ENCODE measurements at regions not wholly inside any gene's neighbourhood (a gene's known extent, or its start where the extent isn't known, plus 50 kb on each side); places are given as distances from the start of the nearest gene placed in this dataset.

DNA sequence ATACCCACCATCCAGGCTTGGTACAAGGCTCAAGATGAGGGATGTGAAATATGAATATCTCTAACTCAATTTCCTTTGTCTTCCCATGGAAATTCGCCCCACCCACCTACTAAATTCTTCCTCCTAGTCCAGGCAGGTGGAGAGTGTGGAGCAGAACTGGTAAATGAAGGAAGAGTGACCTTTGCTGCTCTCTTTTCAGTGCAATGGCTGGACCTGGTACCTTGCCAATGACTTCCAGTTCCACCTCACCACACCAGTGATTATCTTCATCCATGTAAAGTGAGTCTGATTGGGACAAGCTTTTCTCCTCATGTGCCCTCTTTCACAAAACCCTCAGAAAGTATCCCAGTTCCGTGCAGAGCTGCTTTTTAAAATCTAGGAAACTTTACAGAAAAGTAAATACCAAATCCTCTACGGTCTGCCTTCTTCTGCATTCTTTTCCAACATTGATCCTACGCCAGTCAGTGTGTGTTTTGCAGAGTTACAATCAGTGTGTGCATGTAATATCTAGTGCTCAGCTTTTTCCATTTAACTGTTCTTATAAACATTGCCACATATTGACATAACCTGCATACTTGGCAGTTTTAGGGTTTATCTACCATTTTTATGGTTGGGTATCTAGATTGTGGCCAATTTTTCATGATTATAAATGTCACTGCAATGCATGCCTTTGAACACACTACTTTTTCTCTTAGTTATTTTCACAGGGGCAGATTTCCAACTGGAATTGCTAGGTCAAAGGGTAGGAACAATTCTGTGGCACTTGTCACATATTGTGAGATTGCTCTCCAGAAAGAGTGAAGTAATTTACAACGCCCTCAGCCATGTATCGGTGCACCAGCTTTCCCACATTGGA is 86.5 kb upstream of the SEC11C start (continued):
- TF ChIP-seq, protein P1, sequence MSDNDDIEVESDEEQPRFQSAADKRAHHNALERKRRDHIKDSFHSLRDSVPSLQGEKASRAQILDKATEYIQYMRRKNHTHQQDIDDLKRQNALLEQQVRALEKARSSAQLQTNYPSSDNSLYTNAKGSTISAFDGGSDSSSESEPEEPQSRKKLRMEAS (IDR thresholded peaks at IDR 0.05): no peak
- TF ChIP-seq GABPA (IDR thresholded peaks at IDR 0.05; ENCODE audit: borderline replicate concordance, insufficient read depth, low read length) (no peak), SP2 (IDR thresholded peaks at IDR 0.05; ENCODE audit: low read length) (no peak), YY1 (IDR thresholded peaks at IDR 0.05; ENCODE audit: low read depth, low read length) (no peak), SP1 (IDR thresholded peaks at IDR 0.05; ENCODE audit: low read depth, low read length) (no peak), CTBP2 (IDR thresholded peaks at IDR 0.05; ENCODE audit: borderline replicate concordance, insufficient read depth, insufficient read length, low read length) (no peak)
- TF ChIP-seq, protein P2, sequence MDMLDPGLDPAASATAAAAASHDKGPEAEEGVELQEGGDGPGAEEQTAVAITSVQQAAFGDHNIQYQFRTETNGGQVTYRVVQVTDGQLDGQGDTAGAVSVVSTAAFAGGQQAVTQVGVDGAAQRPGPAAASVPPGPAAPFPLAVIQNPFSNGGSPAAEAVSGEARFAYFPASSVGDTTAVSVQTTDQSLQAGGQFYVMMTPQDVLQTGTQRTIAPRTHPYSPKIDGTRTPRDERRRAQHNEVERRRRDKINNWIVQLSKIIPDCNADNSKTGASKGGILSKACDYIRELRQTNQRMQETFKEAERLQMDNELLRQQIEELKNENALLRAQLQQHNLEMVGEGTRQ (IDR thresholded peaks at IDR 0.05; ENCODE audit: low read length): no peak
